GM23338 (cell line): ENCODE measurements at regions not wholly inside any gene's neighbourhood (a gene's known extent, or its start where the extent isn't known, plus 50 kb on each side); places are given as distances from the start of the nearest gene placed in this dataset.

Experiments used
- ATAC-seq: fragments of 200-7000 bp; cut with Tn5 transposase; 3 replicates; pipeline ENCODE4 v1.9.1; 2020
- DNase-seq: peaks from one replicate; pipeline ENCODE4 v3.0.0-alpha.2; 2015; ENCODE audit warnings: low spot score
- H2AFZ ChIP-seq: fragments of 200-600 bp; sonication (generic); 2 replicates; pipeline ENCODE4 v1.8.0; 2016; ENCODE audit warnings: antibody characterized with exemption, mild to moderate bottlenecking, moderate library complexity
- H3F3A ChIP-seq: fragments of 200-600 bp; sonication (generic); replicated peaks from 2 replicates; pipeline ENCODE4 v1.8.0; 2017; ENCODE audit warnings: antibody characterized with exemption, mixed run types, low read depth
- H3K27ac ChIP-seq: fragments of 200-600 bp; sonication (generic); 2 replicates; pipeline ENCODE4 v1.6.1; 2016; ENCODE audit warnings: low read depth
- H3K27me3 ChIP-seq: fragments of 200-600 bp; sonication (generic); 2 replicates; pipeline ENCODE4 v1.8.0; 2016; ENCODE audit warnings: mild to moderate bottlenecking, mixed run types, moderate library complexity; ENCODE audit not compliant: insufficient read depth
- H3K36me3 ChIP-seq: fragments of 200-600 bp; sonication (generic); 2 replicates; pipeline ENCODE4 v1.8.0; 2016; ENCODE audit warnings: mild to moderate bottlenecking; ENCODE audit not compliant: insufficient read depth
- H3K4me1 ChIP-seq: fragments of 200-600 bp; sonication (generic); 2 replicates; pipeline ENCODE4 v1.8.0; 2016; ENCODE audit warnings: mild to moderate bottlenecking, moderate library complexity; ENCODE audit not compliant: insufficient read depth
- H3K4me2 ChIP-seq: fragments of 200-600 bp; sonication (generic); 2 replicates; pipeline ENCODE4 v1.7.1; 2017; ENCODE audit warnings: mixed run types
- H3K4me3 ChIP-seq: fragments of 200-600 bp; sonication (generic); 2 replicates; pipeline ENCODE4 v1.6.1; 2016; ENCODE audit warnings: mixed run types
- H3K79me2 ChIP-seq: fragments of 200-600 bp; sonication (generic); replicated peaks from 2 replicates; pipeline ENCODE4 v1.8.0; 2017; ENCODE audit warnings: mild to moderate bottlenecking; ENCODE audit not compliant: insufficient read depth
- H3K9me2 ChIP-seq: fragments of 200-600 bp; sonication (generic); 2 replicates; pipeline ENCODE4 v1.8.0; 2017; ENCODE audit not compliant: insufficient read depth
- H4K20me1 ChIP-seq: fragments of 200-600 bp; sonication (generic); replicated peaks from 2 replicates; pipeline ENCODE4 v1.8.0; 2017; ENCODE audit warnings: mild to moderate bottlenecking; ENCODE audit not compliant: insufficient read depth
- H3K27ac Mint-ChIP-seq: 2 replicates; pipeline ENCODE4 v1.8.0; 2020; ENCODE audit warnings: inconsistent platforms, mild to moderate bottlenecking, moderate library complexity, mixed read lengths
- H3K27me3 Mint-ChIP-seq: 3 replicates; pipeline ENCODE4 v1.8.0; 2022; ENCODE audit warnings: low read depth, mild to moderate bottlenecking, moderate library complexity, mixed read lengths, inconsistent platforms; ENCODE audit not compliant: insufficient read depth, poor library complexity
- H3K36me3 Mint-ChIP-seq: 3 replicates; pipeline ENCODE4 v1.8.0; 2021; ENCODE audit warnings: low read depth, mild to moderate bottlenecking, inconsistent platforms, moderate library complexity, mixed read lengths
- H3K4me1 Mint-ChIP-seq: 3 replicates; pipeline ENCODE4 v1.8.0; 2020; ENCODE audit warnings: mild to moderate bottlenecking, inconsistent platforms, mixed read lengths
- H3K4me3 Mint-ChIP-seq: 3 replicates; pipeline ENCODE4 v1.8.0; 2021; ENCODE audit warnings: moderate library complexity, mild to moderate bottlenecking, inconsistent platforms, mixed read lengths
- H3K9me3 Mint-ChIP-seq: 3 replicates; pipeline ENCODE4 v1.8.0; 2020; ENCODE audit warnings: moderate library complexity, mild to moderate bottlenecking, inconsistent platforms, mixed read lengths
- CREB1 ChIP-seq: fragments of 250-450 bp; sonication (Bioruptor Pico); IDR thresholded peaks from 2 replicates; pipeline ENCODE4 v1.5.0; 2020; ENCODE audit warnings: low read depth, mild to moderate bottlenecking, moderate library complexity
- ETS1 ChIP-seq: IDR thresholded peaks from 2 replicates; pipeline ENCODE4 v1.6.1; 2016; ENCODE audit warnings: antibody characterized with exemption
- EZH2 ChIP-seq: fragments of 200-600 bp; sonication (generic); IDR thresholded peaks from one replicate; pipeline ENCODE4 v1.8.0; 2017; ENCODE audit warnings: antibody characterized with exemption, mild to moderate bottlenecking, low read depth; ENCODE audit not compliant: unreplicated experiment
- JUNB ChIP-seq: IDR thresholded peaks from one replicate; pipeline ENCODE4 v1.6.1; 2016; ENCODE audit warnings: antibody characterized with exemption; ENCODE audit not compliant: unreplicated experiment
- NANOG ChIP-seq: IDR thresholded peaks from 2 replicates; pipeline ENCODE4 v1.6.1; 2016; ENCODE audit warnings: antibody characterized with exemption, borderline replicate concordance
- POLR2AphosphoS5 ChIP-seq: IDR thresholded peaks from 2 replicates; pipeline ENCODE4 v1.6.1; 2016; ENCODE audit warnings: antibody characterized with exemption, low read depth
- REST ChIP-seq: IDR thresholded peaks from one replicate; pipeline ENCODE4 v1.6.1; 2018; ENCODE audit warnings: antibody characterized with exemption; ENCODE audit not compliant: unreplicated experiment
- STAT1 ChIP-seq: IDR thresholded peaks from one replicate; pipeline ENCODE4 v1.6.1; 2016; ENCODE audit warnings: antibody characterized with exemption; ENCODE audit not compliant: unreplicated experiment
- ZNF114 ChIP-seq: fragments of 250-450 bp; sonication (Bioruptor Pico); IDR thresholded peaks from 2 replicates; pipeline ENCODE4 v1.5.0; 2020; ENCODE audit warnings: mild to moderate bottlenecking, moderate library complexity
- ZNF331 ChIP-seq: fragments of 250-450 bp; sonication (Bioruptor Pico); IDR thresholded peaks from 2 replicates; pipeline ENCODE4 v1.5.0; 2020; ENCODE audit warnings: low read depth, mild to moderate bottlenecking, moderate library complexity
- TF ChIP-seq, protein P1 (sequence below): fragments of 250-450 bp; sonication (Bioruptor Pico); IDR thresholded peaks from 2 replicates; pipeline ENCODE4 v1.5.0; 2020; ENCODE audit warnings: mild to moderate bottlenecking, moderate library complexity

DNA sequence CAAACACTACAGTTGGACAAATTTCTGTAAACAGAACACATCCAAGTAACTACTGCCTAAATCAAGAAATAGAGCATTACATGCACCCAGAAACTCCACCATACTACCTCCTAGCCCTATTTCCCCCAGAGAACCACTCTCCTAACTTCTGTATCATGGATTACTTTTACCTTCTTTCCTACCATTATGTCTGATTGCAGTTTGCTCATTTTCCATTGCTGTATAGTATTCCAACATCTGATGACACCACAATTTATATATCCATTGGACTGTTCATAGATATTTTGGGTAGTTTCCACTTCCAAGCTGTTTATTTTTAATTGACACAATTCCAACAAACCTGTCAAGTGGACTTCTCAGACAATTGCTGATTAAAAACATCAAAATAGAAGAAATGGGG is 271.1 kb downstream of the CDC5L start (continued):
- TF ChIP-seq REST = no peak
- TF ChIP-seq CREB1 (CRISPR knock-in tag) = no peak
- no peak for TF ChIP-seq POLR2AphosphoS5
- no peak for TF ChIP-seq STAT1
- no peak for TF ChIP-seq EZH2
- TF ChIP-seq NANOG = no peak
- TF ChIP-seq ETS1 = no peak
- no peak for TF ChIP-seq ZNF331 (CRISPR knock-in tag)
- no peak for TF ChIP-seq JUNB

DNA sequence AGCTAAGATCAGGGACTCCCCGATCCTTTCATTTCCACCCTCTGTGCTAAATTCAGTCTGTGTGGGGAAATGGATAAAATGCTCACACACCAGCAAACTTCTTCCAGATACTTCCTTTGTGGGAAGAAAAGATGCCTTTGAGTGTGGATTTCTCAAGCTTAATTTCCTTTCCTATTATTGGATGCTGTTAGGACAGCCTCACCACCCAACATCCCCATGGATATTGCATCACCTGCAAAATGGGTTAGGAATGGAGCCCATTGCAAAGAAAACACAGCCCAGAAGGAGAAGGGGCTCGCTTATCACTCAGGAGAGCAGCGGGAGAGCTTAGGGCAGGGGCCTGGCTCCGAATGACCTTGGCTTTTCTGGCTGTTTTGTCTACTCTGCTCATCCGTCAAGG is 272.2 kb downstream of the CDC5L start:
- H3K9me2 ChIP-seq = no peaks in the 10 kb centered on the region
- Mint-ChIP-seq H3K9me3 (no peaks in the 10 kb centered on the region), H3K4me3 (no peak overlapping the region), H3K4me1 (peaks cover 42% of the 10 kb centered on the region), H3K36me3 (no peaks in the 10 kb centered on the region; the same call in 2 of the 3 replicates), H3K27me3 (peaks cover 12% of the 10 kb centered on the region), H3K27ac (no peak overlapping the region)
- ATAC-seq = no peak
- H3K79me2 ChIP-seq = no peaks in the 10 kb centered on the region
- 0 out of 2 replicates have a peak, but pooled peaks cover 3% of the 10 kb centered on the region for H3F3A ChIP-seq
- H2AFZ ChIP-seq = no peak overlapping the region
- H3K4me1 ChIP-seq = peaks cover 27% of the 10 kb centered on the region
- H3K4me3 ChIP-seq = no peak overlapping the region
- DNase-seq = no peak
- no peak overlapping the region for H3K4me2 ChIP-seq
- no peak overlapping the region for H3K27ac ChIP-seq
- no peaks in the 10 kb centered on the region for H3K27me3 ChIP-seq
- no peaks in the 10 kb centered on the region for H4K20me1 ChIP-seq
- H3K36me3 ChIP-seq = no peaks in the 10 kb centered on the region
- no peak for TF ChIP-seq ZNF114 (CRISPR knock-in tag)
- TF ChIP-seq NANOG = no peak
- TF ChIP-seq STAT1 = no peak
- no peak for TF ChIP-seq EZH2
- TF ChIP-seq ZNF331 (CRISPR knock-in tag) = no peak
- TF ChIP-seq CREB1 (CRISPR knock-in tag) = no peak
- TF ChIP-seq, protein P1, sequence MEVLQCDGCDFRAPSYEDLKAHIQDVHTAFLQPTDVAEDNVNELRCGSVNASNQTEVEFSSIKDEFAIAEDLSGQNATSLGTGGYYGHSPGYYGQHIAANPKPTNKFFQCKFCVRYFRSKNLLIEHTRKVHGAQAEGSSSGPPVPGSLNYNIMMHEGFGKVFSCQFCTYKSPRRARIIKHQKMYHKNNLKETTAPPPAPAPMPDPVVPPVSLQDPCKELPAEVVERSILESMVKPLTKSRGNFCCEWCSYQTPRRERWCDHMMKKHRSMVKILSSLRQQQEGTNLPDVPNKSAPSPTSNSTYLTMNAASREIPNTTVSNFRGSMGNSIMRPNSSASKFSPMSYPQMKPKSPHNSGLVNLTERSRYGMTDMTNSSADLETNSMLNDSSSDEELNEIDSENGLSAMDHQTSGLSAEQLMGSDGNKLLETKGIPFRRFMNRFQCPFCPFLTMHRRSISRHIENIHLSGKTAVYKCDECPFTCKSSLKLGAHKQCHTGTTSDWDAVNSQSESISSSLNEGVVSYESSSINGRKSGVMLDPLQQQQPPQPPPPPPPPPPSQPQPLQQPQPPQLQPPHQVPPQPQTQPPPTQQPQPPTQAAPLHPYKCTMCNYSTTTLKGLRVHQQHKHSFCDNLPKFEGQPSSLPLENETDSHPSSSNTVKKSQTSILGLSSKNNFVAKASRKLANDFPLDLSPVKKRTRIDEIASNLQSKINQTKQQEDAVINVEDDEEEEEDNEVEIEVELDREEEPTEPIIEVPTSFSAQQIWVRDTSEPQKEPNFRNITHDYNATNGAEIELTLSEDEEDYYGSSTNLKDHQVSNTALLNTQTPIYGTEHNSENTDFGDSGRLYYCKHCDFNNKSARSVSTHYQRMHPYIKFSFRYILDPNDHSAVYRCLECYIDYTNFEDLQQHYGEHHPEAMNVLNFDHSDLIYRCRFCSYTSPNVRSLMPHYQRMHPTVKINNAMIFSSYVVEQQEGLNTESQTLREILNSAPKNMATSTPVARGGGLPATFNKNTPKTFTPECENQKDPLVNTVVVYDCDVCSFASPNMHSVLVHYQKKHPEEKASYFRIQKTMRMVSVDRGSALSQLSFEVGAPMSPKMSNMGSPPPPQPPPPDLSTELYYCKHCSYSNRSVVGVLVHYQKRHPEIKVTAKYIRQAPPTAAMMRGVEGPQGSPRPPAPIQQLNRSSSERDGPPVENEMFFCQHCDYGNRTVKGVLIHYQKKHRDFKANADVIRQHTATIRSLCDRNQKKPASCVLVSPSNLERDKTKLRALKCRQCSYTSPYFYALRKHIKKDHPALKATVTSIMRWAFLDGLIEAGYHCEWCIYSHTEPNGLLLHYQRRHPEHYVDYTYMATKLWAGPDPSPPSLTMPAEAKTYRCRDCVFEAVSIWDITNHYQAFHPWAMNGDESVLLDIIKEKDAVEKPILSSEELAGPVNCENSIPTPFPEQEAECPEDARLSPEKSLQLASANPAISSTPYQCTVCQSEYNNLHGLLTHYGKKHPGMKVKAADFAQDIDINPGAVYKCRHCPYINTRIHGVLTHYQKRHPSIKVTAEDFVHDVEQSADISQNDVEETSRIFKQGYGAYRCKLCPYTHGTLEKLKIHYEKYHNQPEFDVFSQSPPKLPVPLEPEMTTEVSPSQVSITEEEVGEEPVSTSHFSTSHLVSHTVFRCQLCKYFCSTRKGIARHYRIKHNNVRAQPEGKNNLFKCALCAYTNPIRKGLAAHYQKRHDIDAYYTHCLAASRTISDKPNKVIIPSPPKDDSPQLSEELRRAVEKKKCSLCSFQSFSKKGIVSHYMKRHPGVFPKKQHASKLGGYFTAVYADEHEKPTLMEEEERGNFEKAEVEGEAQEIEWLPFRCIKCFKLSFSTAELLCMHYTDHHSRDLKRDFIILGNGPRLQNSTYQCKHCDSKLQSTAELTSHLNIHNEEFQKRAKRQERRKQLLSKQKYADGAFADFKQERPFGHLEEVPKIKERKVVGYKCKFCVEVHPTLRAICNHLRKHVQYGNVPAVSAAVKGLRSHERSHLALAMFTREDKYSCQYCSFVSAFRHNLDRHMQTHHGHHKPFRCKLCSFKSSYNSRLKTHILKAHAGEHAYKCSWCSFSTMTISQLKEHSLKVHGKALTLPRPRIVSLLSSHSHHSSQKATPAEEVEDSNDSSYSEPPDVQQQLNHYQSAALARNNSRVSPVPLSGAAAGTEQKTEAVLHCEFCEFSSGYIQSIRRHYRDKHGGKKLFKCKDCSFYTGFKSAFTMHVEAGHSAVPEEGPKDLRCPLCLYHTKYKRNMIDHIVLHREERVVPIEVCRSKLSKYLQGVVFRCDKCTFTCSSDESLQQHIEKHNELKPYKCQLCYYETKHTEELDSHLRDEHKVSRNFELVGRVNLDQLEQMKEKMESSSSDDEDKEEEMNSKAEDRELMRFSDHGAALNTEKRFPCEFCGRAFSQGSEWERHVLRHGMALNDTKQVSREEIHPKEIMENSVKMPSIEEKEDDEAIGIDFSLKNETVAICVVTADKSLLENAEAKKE (CRISPR knock-in tag) = no peak
- TF ChIP-seq REST = no peak
